Activated T-cell treated with anti-CD3 and anti-CD28 coated beads, Interleukin-2, amount 50 U/mL, for 72 hours (primary cell): ENCODE measurements at regions not wholly inside any gene's neighbourhood (a gene's known extent, or its start where the extent isn't known, plus 50 kb on each side); places are given as distances from the start of the nearest gene placed in this dataset.

Source experiments
- ATAC-seq, 2 donors: fragments of 150-1000 bp; cut with Tn5 transposase; replicated peaks in 1 of 2; 2 replicates each; pipeline ENCODE4 v1.10.0; 2021; ENCODE audit warnings: moderate library complexity in 2 of 2, mild to moderate bottlenecking in 1 of 2
- DNase-seq, 2 donors: peaks; one replicate each; pipeline ENCODE4 v3.0.0; 2021 to 2022; ENCODE audit warnings: mixed read lengths in 1 of 2
- H3K27ac Mint-ChIP-seq: one replicate; pipeline ENCODE4 v1.8.0; 2022; ENCODE audit warnings: mild to moderate bottlenecking, moderate library complexity, mixed read lengths
- H3K27me3 Mint-ChIP-seq: one replicate; pipeline ENCODE4 v1.8.0; 2022; ENCODE audit warnings: low read depth, mixed read lengths
- H3K36me3 Mint-ChIP-seq, 2 donors: one replicate each; pipeline ENCODE4 v1.8.0; 2022; ENCODE audit warnings: mixed read lengths in 2 of 2, mild to moderate bottlenecking in 1 of 2; ENCODE audit not compliant: insufficient read depth in 2 of 2
- H3K4me1 Mint-ChIP-seq: one replicate; pipeline ENCODE4 v1.8.0; 2022; ENCODE audit warnings: low read depth, mixed read lengths
- H3K4me3 Mint-ChIP-seq, 2 donors: one replicate each; pipeline ENCODE4 v1.8.0; 2022; ENCODE audit warnings: mild to moderate bottlenecking in 2 of 2, mixed read lengths in 2 of 2, moderate library complexity in 2 of 2
- H3K9me3 Mint-ChIP-seq, 2 donors: one replicate each; pipeline ENCODE4 v1.8.0; 2022; ENCODE audit warnings: mixed read lengths in 2 of 2

DNA sequence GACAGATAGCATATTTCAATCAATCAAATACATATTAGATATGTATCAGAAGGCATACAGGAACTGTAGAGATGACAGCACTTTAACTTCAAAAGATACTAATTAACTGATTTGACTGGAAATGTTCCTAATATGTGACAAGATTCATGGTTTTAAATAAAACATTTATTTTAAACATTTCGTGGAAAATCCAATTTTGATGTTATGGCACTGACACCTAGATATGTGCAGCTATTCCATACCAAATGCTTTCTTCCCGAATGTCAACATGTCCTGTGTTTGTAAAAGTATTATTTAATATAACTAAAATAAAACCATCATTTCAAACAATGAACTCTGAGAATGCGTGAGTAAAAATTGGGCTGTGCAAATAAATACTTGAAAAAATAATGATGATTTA, 1209.3 kb downstream of the NSUN3 start:
- Mint-ChIP-seq H3K36me3 (peaks cover 0 to 2% of the 10 kb centered on the region in 2 donors), H3K27ac (no peak overlapping the region), H3K27me3 (no peaks in the 10 kb centered on the region), H3K4me3 (no peak overlapping the region), H3K4me1 (no peaks in the 10 kb centered on the region), H3K9me3 (peaks cover 2 to 3% of the 10 kb centered on the region in 2 donors)
- no peak for DNase-seq
- no peak for ATAC-seq

DNA sequence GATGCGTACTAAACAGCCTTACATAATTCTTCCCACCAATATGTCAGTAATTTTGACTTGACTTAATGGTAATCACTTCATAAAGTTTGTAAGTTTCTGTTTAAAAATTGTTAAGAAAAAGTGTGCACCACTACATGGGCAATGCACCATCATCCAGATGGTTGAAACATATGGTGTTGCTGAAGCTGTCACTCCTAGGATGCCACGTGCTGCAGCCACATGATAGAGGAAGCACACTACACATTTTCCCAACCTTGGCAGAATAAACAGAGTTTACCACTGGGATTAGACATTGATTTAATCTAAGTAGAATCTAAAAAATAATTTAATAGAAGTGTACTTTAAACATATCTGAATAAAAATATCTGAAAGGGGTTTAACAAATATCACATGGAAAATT, 1209.9 kb downstream of the NSUN3 start:
- DNase-seq (no peak), ATAC-seq (no peak)
- Mint-ChIP-seq H3K27ac (no peak overlapping the region), H3K36me3 (peaks cover 0 to 2% of the 10 kb centered on the region in 2 donors), H3K4me1 (no peaks in the 10 kb centered on the region), H3K4me3 (no peak overlapping the region), H3K27me3 (no peaks in the 10 kb centered on the region), H3K9me3 (peaks cover 3 to 4% of the 10 kb centered on the region in 2 donors)

DNA sequence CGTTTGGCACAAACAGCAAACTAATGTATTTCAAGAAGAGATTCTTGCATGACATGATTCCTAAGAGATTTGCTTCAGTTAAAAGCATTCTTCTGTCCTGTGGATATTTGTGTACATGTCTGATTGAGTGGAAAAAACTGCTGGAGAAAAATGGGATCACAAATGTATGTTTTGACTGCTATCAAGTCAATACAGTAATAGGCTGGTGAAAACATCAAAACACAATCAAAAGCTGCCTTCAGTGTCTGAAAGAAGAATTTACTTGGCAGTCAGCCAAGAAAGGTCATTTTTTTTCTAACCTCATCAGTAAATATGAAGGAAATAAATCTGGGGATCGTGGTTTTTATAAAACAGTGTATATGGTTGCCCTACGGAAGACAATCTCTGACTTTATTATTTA, 1214.8 kb downstream of the NSUN3 start:
- Mint-ChIP-seq H3K27ac (no peak overlapping the region), H3K27me3 (no peaks in the 10 kb centered on the region), H3K36me3 (no peaks in the 10 kb centered on the region), H3K4me3 (no peak overlapping the region), H3K4me1 (no peaks in the 10 kb centered on the region), H3K9me3 (peaks cover 0 to 2% of the 10 kb centered on the region in 2 donors)
- DNase-seq (no peak), ATAC-seq (no peak)

DNA sequence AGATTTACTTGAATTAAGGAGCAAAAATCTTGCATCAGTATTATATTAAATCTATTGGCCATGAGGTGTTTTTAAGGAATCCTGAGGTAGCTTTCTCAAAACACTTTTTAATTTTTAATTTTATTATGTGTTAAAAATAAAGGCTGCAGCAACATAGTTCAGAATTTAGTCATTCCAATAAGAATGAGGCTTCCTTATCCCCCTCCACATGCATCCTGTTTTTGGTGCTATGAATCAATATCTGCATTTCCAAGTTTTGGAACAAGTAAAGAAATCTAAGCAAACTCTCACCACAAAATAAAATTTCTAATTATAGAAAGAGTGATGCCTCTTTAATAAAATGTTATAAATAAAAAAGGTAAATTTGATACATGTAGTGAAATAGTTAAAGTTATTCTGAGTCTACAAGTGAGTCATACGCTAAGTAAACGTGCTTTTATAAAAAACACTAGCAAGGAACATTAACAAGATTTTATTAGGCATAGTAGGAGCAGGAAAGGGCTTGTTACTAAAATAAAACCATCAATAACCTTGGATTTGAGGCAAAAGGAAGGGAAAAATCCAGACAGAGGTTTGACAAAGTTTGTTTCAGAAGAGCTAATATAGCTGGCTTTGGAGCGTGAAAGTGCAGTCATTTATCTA, 1218.0 kb downstream of the NSUN3 start:
- ATAC-seq (no peak), DNase-seq (no peak)
- Mint-ChIP-seq H3K36me3 (no peaks in the 10 kb centered on the region), H3K9me3 (peaks cover 0 to 2% of the 10 kb centered on the region in 2 donors), H3K27ac (no peak overlapping the region), H3K27me3 (no peaks in the 10 kb centered on the region), H3K4me1 (no peaks in the 10 kb centered on the region), H3K4me3 (no peak overlapping the region)

DNA sequence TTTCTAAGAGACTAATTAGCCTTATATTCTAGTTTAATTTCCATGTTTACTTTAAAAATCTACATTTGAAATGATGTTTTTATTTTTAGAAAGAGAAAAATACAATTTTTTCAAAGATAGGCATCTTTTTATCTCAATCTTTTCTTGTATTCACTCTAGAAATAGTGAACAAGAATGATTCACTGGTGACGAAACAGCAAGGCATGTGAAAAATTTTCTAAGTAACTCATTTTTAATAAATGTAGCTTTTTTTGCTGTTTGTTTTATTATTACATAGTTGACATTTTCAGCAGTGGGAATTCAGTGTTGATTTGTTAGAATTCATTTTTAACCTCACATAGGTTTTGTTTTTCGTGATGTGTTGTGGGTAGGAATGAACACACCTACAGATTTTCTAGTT, 1226.4 kb downstream of the NSUN3 start:
- Mint-ChIP-seq H3K4me1 (no peaks in the 10 kb centered on the region), H3K27me3 (no peaks in the 10 kb centered on the region), H3K4me3 (no peak overlapping the region), H3K27ac (no peak overlapping the region), H3K9me3 (peaks cover 5 to 19% of the 10 kb centered on the region in 2 donors), H3K36me3 (no peaks in the 10 kb centered on the region)
- ATAC-seq = no peak
- no peak for DNase-seq

DNA sequence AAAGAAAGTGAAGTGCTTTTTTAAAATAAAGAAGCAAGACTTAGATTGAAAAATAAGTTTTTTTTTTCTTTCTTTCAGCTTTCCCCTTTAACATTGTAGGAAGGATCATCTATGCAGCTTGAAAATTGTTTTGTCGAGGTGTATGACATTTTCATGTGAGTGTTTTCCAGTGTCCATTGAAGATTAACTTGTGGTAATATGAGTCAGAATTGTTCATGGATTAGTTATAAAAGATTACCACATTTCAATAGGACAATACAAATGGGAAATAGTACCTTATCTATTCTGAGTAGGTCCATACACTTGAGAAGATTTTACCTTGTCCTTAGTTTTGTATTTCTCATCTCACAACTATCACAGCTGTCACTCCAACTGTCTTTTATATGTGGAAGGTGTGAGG, 1234.7 kb downstream of the NSUN3 start:
- Mint-ChIP-seq H3K27ac (no peak overlapping the region), H3K27me3 (no peaks in the 10 kb centered on the region), H3K4me1 (no peaks in the 10 kb centered on the region), H3K9me3 (peaks cover 5 to 11% of the 10 kb centered on the region in 2 donors), H3K4me3 (no peak overlapping the region), H3K36me3 (no peaks in the 10 kb centered on the region)
- ATAC-seq = no peak
- DNase-seq = no peak

DNA sequence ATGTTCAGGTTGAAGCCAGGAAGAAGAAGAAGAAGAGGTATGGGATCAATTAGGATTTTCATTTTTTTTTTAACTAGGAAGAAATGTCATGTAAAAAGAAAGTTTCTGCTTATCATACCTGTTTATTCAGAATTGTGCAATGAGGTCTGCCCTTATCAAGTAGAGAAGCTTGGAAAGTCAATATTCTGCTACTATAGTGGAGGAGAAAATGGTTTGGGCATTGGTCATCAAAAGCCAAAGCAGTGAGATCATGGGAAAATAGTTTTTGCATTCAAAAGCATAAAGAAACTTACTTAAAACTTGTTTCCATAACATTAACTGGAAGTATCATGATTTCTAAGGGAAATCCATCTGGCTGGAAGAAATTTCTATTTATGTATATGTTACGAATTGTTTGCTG, 1239.2 kb downstream of the NSUN3 start:
- Mint-ChIP-seq H3K4me1 (no peaks in the 10 kb centered on the region), H3K9me3 (peaks cover 0 to 2% of the 10 kb centered on the region in 2 donors), H3K36me3 (no peaks in the 10 kb centered on the region), H3K27me3 (no peaks in the 10 kb centered on the region), H3K27ac (no peak overlapping the region), H3K4me3 (no peak overlapping the region)
- no peak for DNase-seq
- no peak for ATAC-seq

DNA sequence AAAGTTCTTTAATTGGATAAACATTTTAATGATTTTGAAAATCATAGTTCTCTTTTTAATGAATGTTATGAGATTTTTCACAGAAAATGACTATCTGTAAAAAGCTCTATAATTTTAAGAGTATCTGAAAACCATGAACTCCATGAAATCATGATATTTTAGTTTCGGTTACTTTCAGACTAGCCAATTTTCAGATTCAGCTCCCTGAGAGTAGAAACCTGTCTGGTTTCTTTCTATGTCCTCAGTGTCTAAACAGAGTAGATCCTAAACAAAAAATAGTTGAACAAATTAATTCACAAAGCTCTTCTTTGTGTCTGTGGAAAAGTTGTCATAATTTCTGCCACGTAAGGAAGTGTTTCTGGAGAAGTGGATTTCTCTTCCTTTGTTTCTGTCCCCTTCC, 1247.7 kb downstream of the NSUN3 start:
- H3K4me3 Mint-ChIP-seq = no peak overlapping the region

DNA sequence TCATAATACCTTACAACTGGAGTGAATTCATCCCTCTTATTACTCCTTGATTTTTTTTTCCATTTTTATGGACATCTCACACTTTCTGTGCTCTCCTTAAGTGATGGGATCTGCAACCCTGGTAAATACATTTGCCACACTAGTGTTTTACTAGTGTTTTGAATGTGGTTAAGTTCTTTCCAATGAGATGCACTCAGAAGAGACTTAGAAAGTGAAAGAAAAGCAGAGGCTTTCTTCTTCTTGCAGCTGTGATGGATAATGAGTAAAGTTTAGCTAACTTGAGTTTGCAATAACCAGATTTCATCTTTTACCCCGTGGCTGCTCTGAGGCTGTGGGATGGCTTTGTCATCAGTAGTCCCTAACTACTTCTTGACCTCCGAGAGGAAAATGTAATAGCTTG, 1248.4 kb downstream of the NSUN3 start:
- Mint-ChIP-seq H3K27me3 (no peaks in the 10 kb centered on the region), H3K9me3 (peaks cover 4 to 13% of the 10 kb centered on the region in 2 donors), H3K27ac (no peak overlapping the region), H3K36me3 (no peaks in the 10 kb centered on the region), H3K4me3 (no peak overlapping the region), H3K4me1 (no peaks in the 10 kb centered on the region)
- no peak for DNase-seq
- no peak for ATAC-seq

More for the DNA sequence above, 1247.7 kb downstream of the NSUN3 start:
- Mint-ChIP-seq H3K4me1 (no peaks in the 10 kb centered on the region), H3K36me3 (no peaks in the 10 kb centered on the region), H3K27me3 (no peaks in the 10 kb centered on the region), H3K9me3 (peaks cover 4 to 13% of the 10 kb centered on the region in 2 donors), H3K27ac (no peak overlapping the region)
- ATAC-seq = no peak
- DNase-seq = no peak

DNA sequence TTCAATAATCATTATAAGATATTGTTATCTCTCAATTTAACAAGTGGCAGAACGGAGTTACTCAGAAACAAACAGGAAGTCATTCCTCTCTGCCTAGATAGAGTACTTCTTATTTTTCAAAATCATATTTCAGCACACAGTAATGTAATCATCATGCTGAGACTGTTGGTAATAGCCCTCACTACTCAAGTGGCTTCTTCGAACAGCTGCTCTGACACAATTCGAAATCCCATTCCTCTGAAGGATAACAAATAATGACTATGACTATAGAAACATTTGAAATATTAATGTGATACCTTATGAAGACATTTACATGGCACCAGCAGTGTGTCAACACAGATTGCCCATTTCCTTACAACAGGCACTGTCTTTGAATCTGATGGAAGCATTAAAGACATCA, 1249.8 kb downstream of the NSUN3 start:
- Mint-ChIP-seq H3K27ac (no peak overlapping the region), H3K4me3 (no peak overlapping the region), H3K27me3 (no peaks in the 10 kb centered on the region), H3K9me3 (peaks cover 5 to 10% of the 10 kb centered on the region in 2 donors), H3K36me3 (no peaks in the 10 kb centered on the region), H3K4me1 (no peaks in the 10 kb centered on the region)
- DNase-seq (no peak), ATAC-seq (no peak)

DNA sequence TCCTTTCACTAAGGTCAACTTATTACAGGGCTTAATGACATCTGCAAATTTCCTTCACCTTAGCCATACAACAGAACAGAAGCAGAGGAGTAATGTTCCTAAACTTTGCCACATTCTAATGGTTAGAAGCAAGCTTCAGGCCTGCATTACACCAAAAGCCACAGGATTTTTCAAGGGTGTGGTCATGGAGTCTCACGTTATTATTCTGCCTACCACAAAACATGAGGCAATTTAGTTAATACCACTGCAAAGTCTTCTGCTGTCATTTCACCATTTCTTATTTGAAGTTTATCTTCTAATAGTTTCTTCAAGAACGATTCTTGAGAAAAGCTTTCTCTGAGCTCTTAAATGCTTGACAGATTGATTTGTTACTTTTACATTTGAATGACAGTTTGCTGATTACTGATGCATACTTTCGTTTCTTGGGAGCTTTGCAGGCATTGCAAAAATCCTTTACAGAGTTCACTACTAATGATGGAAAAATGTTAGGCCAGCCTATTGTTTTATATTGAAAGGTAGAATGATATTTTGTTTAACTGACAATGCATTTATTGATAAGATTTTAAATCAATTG, 1257.1 kb downstream of the NSUN3 start:
- no peak for ATAC-seq
- Mint-ChIP-seq H3K4me3 (no peak overlapping the region), H3K4me1 (no peaks in the 10 kb centered on the region), H3K27me3 (no peaks in the 10 kb centered on the region), H3K36me3 (no peaks in the 10 kb centered on the region), H3K9me3 (peaks cover 2 to 5% of the 10 kb centered on the region in 2 donors), H3K27ac (no peak overlapping the region)
- DNase-seq = no peak

DNA sequence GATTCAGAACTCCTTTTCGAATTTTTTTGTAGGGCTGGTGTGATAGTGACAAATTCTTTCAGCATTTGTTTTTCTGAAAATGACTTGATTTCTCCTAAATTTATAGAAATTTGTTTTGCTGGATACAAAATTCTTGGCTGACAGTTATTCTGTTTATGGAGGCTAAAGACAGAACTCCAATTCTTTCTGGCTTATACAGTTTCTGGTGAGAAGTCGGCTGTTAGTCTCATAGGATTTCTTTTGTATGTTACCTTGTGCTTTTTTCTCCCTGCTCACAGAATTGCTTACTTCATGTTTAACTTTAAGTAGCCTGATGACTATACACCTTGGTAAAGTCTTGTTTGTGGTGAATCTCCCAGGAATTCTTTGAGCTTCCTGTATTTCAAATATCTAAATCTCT, 1264.6 kb downstream of the NSUN3 start:
- H3K4me3 Mint-ChIP-seq = no peak overlapping the region
- peaks cover 4 to 9% of the 10 kb centered on the region in 2 donors for H3K9me3 Mint-ChIP-seq
- H3K4me1 Mint-ChIP-seq = no peaks in the 10 kb centered on the region
- DNase-seq (no peak), ATAC-seq (no peak)
- H3K27me3 Mint-ChIP-seq = no peaks in the 10 kb centered on the region
- H3K27ac Mint-ChIP-seq = no peak overlapping the region
- no peaks in the 10 kb centered on the region for H3K36me3 Mint-ChIP-seq

DNA sequence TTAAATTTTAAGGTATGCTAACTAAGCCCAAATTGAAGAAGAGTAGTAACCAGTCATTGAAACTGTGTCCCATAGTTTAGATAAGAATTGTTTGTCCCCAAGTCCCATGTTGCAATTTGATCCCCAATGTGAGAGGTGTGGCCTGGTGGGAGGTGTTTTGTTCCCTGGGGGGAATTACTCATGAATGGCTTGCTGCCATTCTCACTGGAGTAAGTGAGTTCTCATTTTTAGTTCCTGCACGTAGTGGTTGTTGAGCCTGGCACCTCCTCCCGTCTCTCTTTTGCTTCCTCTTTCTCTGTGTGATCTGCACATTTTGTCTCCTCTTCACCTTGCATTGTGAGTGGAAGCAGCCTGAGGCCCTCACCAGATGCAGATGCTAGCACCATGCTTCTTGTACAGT, 1271.0 kb downstream of the NSUN3 start:
- Mint-ChIP-seq H3K27me3 (no peaks in the 10 kb centered on the region), H3K9me3 (peaks cover 2 to 10% of the 10 kb centered on the region in 2 donors), H3K27ac (no peak overlapping the region), H3K4me3 (no peak overlapping the region), H3K36me3 (no peaks in the 10 kb centered on the region), H3K4me1 (no peaks in the 10 kb centered on the region)
- ATAC-seq = no peak
- DNase-seq = no peak

DNA sequence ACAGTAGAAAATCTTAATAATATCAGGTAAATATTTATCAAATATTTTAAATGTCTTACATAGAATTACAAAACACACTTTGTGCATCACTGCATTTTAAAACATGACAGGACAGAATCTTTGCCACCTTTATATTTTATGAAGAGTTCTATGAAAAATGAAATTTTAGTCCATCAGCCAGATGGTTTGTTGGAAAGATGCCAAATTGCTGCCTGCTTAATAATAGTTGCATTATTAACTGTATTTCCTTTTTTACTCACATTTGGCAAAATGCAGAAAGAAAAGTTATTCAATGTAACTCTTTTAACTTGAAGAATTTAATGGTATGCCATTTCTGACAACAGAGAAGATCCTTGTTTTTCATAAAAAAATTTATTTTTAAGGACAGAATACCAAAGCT, 1271.6 kb downstream of the NSUN3 start:
- Mint-ChIP-seq H3K4me3 (no peak overlapping the region), H3K4me1 (no peaks in the 10 kb centered on the region), H3K27me3 (no peaks in the 10 kb centered on the region), H3K27ac (no peak overlapping the region), H3K9me3 (peaks cover 2 to 7% of the 10 kb centered on the region in 2 donors), H3K36me3 (no peaks in the 10 kb centered on the region)
- DNase-seq (no peak), ATAC-seq (no peak)
